ENCODE measurements at regions not wholly inside any gene's neighbourhood (a gene's known extent, or its start where the extent isn't known, plus 50 kb on each side); places are given as distances from the start of the nearest gene placed in this dataset.

- H3K4me3 ChIP-seq (ENCODE audit: low read length), result no peak overlapping the region
- H3K4me2 ChIP-seq (ENCODE audit: low read length), result no peak overlapping the region
- no peak overlapping the region for H3K9ac ChIP-seq (ENCODE audit: low read length)
- H3K27ac ChIP-seq (ENCODE audit: low read length), result no peak overlapping the region
- H4K20me1 ChIP-seq (ENCODE audit: insufficient read depth), result no peaks in the 10 kb centered on the region
- peaks cover 9% of the 10 kb centered on the region for H3K9me3 ChIP-seq (ENCODE audit: low read length)
- TF ChIP-seq RAD21 (conservative IDR thresholded peaks at IDR 0.05), result no peak
- TF ChIP-seq, protein P1, sequence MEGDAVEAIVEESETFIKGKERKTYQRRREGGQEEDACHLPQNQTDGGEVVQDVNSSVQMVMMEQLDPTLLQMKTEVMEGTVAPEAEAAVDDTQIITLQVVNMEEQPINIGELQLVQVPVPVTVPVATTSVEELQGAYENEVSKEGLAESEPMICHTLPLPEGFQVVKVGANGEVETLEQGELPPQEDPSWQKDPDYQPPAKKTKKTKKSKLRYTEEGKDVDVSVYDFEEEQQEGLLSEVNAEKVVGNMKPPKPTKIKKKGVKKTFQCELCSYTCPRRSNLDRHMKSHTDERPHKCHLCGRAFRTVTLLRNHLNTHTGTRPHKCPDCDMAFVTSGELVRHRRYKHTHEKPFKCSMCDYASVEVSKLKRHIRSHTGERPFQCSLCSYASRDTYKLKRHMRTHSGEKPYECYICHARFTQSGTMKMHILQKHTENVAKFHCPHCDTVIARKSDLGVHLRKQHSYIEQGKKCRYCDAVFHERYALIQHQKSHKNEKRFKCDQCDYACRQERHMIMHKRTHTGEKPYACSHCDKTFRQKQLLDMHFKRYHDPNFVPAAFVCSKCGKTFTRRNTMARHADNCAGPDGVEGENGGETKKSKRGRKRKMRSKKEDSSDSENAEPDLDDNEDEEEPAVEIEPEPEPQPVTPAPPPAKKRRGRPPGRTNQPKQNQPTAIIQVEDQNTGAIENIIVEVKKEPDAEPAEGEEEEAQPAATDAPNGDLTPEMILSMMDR (IDR thresholded peaks at IDR 0.05; ENCODE audit: poor library complexity, severe bottlenecking), result no peak
- no peak for TF ChIP-seq MXI1 (conservative IDR thresholded peaks at IDR 0.05; ENCODE audit: poor library complexity, severe bottlenecking)
- TF ChIP-seq EZH2 (IDR thresholded peaks at IDR 0.05; ENCODE audit: borderline replicate concordance, insufficient read depth, low read length, poor library complexity, severe bottlenecking), result no peak
- TF ChIP-seq EP300 (conservative IDR thresholded peaks at IDR 0.05; ENCODE audit: poor library complexity, severe bottlenecking), result no peak
- TF ChIP-seq, protein P2, sequence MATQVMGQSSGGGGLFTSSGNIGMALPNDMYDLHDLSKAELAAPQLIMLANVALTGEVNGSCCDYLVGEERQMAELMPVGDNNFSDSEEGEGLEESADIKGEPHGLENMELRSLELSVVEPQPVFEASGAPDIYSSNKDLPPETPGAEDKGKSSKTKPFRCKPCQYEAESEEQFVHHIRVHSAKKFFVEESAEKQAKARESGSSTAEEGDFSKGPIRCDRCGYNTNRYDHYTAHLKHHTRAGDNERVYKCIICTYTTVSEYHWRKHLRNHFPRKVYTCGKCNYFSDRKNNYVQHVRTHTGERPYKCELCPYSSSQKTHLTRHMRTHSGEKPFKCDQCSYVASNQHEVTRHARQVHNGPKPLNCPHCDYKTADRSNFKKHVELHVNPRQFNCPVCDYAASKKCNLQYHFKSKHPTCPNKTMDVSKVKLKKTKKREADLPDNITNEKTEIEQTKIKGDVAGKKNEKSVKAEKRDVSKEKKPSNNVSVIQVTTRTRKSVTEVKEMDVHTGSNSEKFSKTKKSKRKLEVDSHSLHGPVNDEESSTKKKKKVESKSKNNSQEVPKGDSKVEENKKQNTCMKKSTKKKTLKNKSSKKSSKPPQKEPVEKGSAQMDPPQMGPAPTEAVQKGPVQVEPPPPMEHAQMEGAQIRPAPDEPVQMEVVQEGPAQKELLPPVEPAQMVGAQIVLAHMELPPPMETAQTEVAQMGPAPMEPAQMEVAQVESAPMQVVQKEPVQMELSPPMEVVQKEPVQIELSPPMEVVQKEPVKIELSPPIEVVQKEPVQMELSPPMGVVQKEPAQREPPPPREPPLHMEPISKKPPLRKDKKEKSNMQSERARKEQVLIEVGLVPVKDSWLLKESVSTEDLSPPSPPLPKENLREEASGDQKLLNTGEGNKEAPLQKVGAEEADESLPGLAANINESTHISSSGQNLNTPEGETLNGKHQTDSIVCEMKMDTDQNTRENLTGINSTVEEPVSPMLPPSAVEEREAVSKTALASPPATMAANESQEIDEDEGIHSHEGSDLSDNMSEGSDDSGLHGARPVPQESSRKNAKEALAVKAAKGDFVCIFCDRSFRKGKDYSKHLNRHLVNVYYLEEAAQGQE (IDR thresholded peaks at IDR 0.05; ENCODE audit: borderline replicate concordance), result no peak
- TF ChIP-seq SMC3 (conservative IDR thresholded peaks at IDR 0.05; ENCODE audit: poor library complexity), result no peak
- TF ChIP-seq TAF1 (IDR thresholded peaks at IDR 0.05; ENCODE audit: low read depth), result no peak
- no peak for TF ChIP-seq POLR2AphosphoS5 (IDR thresholded peaks at IDR 0.05)
- H3F3A ChIP-seq (ENCODE audit: insufficient read depth, low read length, poor library complexity, severe bottlenecking), result no peaks in the 10 kb centered on the region
- no peak overlapping the region for H2AFZ ChIP-seq (ENCODE audit: low read depth, low read length)
- H3K9me2 ChIP-seq (ENCODE audit: insufficient read depth, low read length), result no peaks in the 10 kb centered on the region
- no peaks in the 10 kb centered on the region for H3K27me3 ChIP-seq (ENCODE audit: insufficient read depth, low read depth, low read length)
- H3K36me3 ChIP-seq (ENCODE audit: insufficient read depth, low read length), result no peaks in the 10 kb centered on the region
- H3K79me2 ChIP-seq (replicated peaks; ENCODE audit: insufficient read depth, low read length), result no peaks in the 10 kb centered on the region
Observed at GRCh38 chr18:78890388-78890787, 89.2 kb upstream of the SALL3 start.

- H3K27ac ChIP-seq (ENCODE audit: low read length), result no peak overlapping the region
- H3K27me3 ChIP-seq (ENCODE audit: insufficient read depth, low read depth, low read length), result no peaks in the 10 kb centered on the region
- H3K9me3 ChIP-seq (ENCODE audit: low read length), result peaks cover 6% of the 10 kb centered on the region
- TF ChIP-seq EZH2 (IDR thresholded peaks at IDR 0.05; ENCODE audit: borderline replicate concordance, insufficient read depth, low read length, poor library complexity, severe bottlenecking), result no peak
- no peak for TF ChIP-seq POLR2AphosphoS5 (IDR thresholded peaks at IDR 0.05)
- TF ChIP-seq, protein P1 (IDR thresholded peaks at IDR 0.05; ENCODE audit: poor library complexity, severe bottlenecking), result no peak
- H4K20me1 ChIP-seq (ENCODE audit: insufficient read depth), result no peaks in the 10 kb centered on the region
- no peaks in the 10 kb centered on the region for H3F3A ChIP-seq (ENCODE audit: insufficient read depth, low read length, poor library complexity, severe bottlenecking)
- H3K9ac ChIP-seq (ENCODE audit: low read length), result no peak overlapping the region
- H3K4me2 ChIP-seq (ENCODE audit: low read length), result no peak overlapping the region
- H3K79me2 ChIP-seq (replicated peaks; ENCODE audit: insufficient read depth, low read length), result no peaks in the 10 kb centered on the region
- H3K9me2 ChIP-seq (ENCODE audit: insufficient read depth, low read length), result no peaks in the 10 kb centered on the region
- no peak overlapping the region for H2AFZ ChIP-seq (ENCODE audit: low read depth, low read length)
- no peak overlapping the region for H3K4me3 ChIP-seq (ENCODE audit: low read length)
- no peaks in the 10 kb centered on the region for H3K36me3 ChIP-seq (ENCODE audit: insufficient read depth, low read length)
Observed at GRCh38 chr18:78891185-78891762, 88.3 kb upstream of the SALL3 start.
